ENCODE measurements at regions not wholly inside any gene's neighbourhood (a gene's known extent, or its start where the extent isn't known, plus 50 kb on each side); places are given as distances from the start of the nearest gene placed in this dataset.
A peak's percentile ranks its signal among the peaks of the same experiment; 100 is the strongest.
"Not testable (repeated sequence)": the region's sequence is repeated elsewhere in the genome, so short reads cannot be mapped to it uniquely, and the experiment has no call there.

- DNase-seq, result no peak
Observed at GRCh38 chrX:9349572-9350494, 115.0 kb upstream of the TBL1X start.

- DNase-seq, result no peak
Observed at GRCh38 chrX:9351126-9351525, 113.7 kb upstream of the TBL1X start.

- DNase-seq, result no peak
Observed at GRCh38 chrX:9352243-9352642, 112.6 kb upstream of the TBL1X start.

GRCh38 chrX:9352694-9353411, 112.0 kb upstream of the TBL1X start:
- peak; percentile 49 for DNase-seq

GRCh38 chrX:9354918-9355317, 109.9 kb upstream of the TBL1X start:
- DNase-seq, result no peak

GRCh38 chrX:9355739-9356138, 109.1 kb upstream of the TBL1X start:
- DNase-seq, result no peak

GRCh38 chrX:9356846-9357245, 108.0 kb upstream of the TBL1X start:
- no peak for DNase-seq

GRCh38 chrX:9357518-9358114, 107.2 kb upstream of the TBL1X start:
- no peak for DNase-seq

- DNase-seq, result no peak
Observed at GRCh38 chrX:9362363-9362928, 102.4 kb upstream of the TBL1X start.

GRCh38 chrX:9367421-9367820, 97.4 kb upstream of the TBL1X start:
- no peak for DNase-seq

GRCh38 chrX:9368262-9368661, 96.6 kb upstream of the TBL1X start:
- DNase-seq, result no peak

- no peak for DNase-seq
Observed at GRCh38 chrX:9369802-9370291, 95.0 kb upstream of the TBL1X start.

- DNase-seq, result no peak
Observed at GRCh38 chrX:9370893-9371292, 94.0 kb upstream of the TBL1X start.

- no peak for DNase-seq
Observed at GRCh38 chrX:9372866-9373265, 92.0 kb upstream of the TBL1X start.

- DNase-seq, result no peak
Observed at GRCh38 chrX:9373789-9374188, 91.1 kb upstream of the TBL1X start.

- no peak for DNase-seq
Observed at GRCh38 chrX:9374555-9374954, 90.3 kb upstream of the TBL1X start.

GRCh38 chrX:9376111-9376510, 88.7 kb upstream of the TBL1X start:
- no peak for DNase-seq

GRCh38 chrX:9377216-9377615, 87.6 kb upstream of the TBL1X start:
- not testable (repeated sequence) for DNase-seq

- no peak for DNase-seq
Observed at GRCh38 chrX:9378980-9379696, 85.7 kb upstream of the TBL1X start.

- DNase-seq, result no peak
Observed at GRCh38 chrX:9379697-9380551, 84.9 kb upstream of the TBL1X start.

GRCh38 chrX:9383655-9384054, 81.2 kb upstream of the TBL1X start:
- DNase-seq, result no peak

GRCh38 chrX:9388450-9388849, 76.4 kb upstream of the TBL1X start:
- DNase-seq, result no peak

Data from activated naive CD4-positive, alpha-beta T cell treated with Interleukin-2 at 50 U/mL for 16 hours (primary cell).